KMS-11 (cell line): ENCODE measurements at regions not wholly inside any gene's neighbourhood (a gene's known extent, or its start where the extent isn't known, plus 50 kb on each side); places are given as distances from the start of the nearest gene placed in this dataset.

ENCODE experiments used
- H2AFZ ChIP-seq: fragments of 200-600 bp; sonication (generic); 2 replicates; pipeline ENCODE4 v1.6.1; 2016; ENCODE audit warnings: antibody characterized with exemption, mixed run types, low read depth
- H3K27ac ChIP-seq: fragments of 200-600 bp; sonication (generic); 2 replicates; pipeline ENCODE4 v1.6.1; 2016; ENCODE audit warnings: mild to moderate bottlenecking, mixed run types
- H3K27me3 ChIP-seq: fragments of 200-600 bp; sonication (generic); 2 replicates; pipeline ENCODE4 v1.6.1; 2017; ENCODE audit warnings: mild to moderate bottlenecking, low read depth, mixed run types, moderate library complexity; ENCODE audit not compliant: insufficient read depth
- H3K36me3 ChIP-seq: fragments of 200-600 bp; sonication (generic); 2 replicates; pipeline ENCODE4 v1.6.1; 2017; ENCODE audit warnings: mild to moderate bottlenecking, mixed run types; ENCODE audit not compliant: insufficient read depth
- H3K4me1 ChIP-seq: fragments of 200-600 bp; sonication (generic); 2 replicates; pipeline ENCODE4 v1.6.1; 2016; ENCODE audit warnings: mild to moderate bottlenecking, low read depth, mixed run types; ENCODE audit not compliant: poor library complexity, severe bottlenecking
- H3K4me2 ChIP-seq: fragments of 200-600 bp; sonication (generic); 2 replicates; pipeline ENCODE4 v1.7.0; 2016; ENCODE audit warnings: mild to moderate bottlenecking, mixed run types
- H3K4me3 ChIP-seq: fragments of 200-600 bp; sonication (generic); IDR thresholded peaks from 2 replicates; pipeline ENCODE4 v1.6.1; 2017; ENCODE audit warnings: low read depth, low read length, mixed read lengths; ENCODE audit not compliant: insufficient read depth
- H3K79me2 ChIP-seq: fragments of 200-600 bp; sonication (generic); 2 replicates; pipeline ENCODE4 v1.6.1; 2016; ENCODE audit warnings: low read depth, mixed run types; ENCODE audit not compliant: insufficient read depth
- H3K9ac ChIP-seq: fragments of 200-600 bp; sonication (generic); 2 replicates; pipeline ENCODE4 v1.6.1; 2016; ENCODE audit warnings: mild to moderate bottlenecking, mixed run types
- H4K20me1 ChIP-seq: fragments of 200-600 bp; sonication (generic); 2 replicates; pipeline ENCODE4 v1.6.1; 2016; ENCODE audit warnings: mild to moderate bottlenecking, mixed run types; ENCODE audit not compliant: insufficient read depth
- TF ChIP-seq, protein P1 (sequence below): fragments of 200-600 bp; sonication (generic); conservative IDR thresholded peaks from 2 replicates; pipeline ENCODE4 v1.6.1; 2017; ENCODE audit warnings: low read depth, mild to moderate bottlenecking, antibody characterized with exemption, low read length, moderate library complexity, mixed read lengths

DNA sequence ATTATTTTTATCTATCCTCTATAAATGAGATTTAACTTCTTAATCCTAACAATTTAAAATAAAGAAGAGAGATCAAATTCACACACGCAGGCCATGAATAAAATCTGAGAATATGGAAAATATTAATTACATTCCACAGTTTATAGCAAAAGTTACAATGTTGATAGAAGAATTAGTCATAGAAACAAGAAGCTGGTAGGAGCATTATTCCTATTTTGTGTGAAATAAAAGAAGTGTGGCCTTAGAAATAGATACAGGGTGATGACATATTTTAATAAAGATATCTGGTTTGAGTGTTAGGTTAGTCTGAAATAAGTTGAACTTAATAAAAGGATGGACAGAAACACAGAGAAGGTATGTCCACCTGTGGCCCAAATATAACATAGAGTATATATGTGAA is 790.4 kb upstream of the NUDT12 start:
- Histone ChIP-seq H3K9ac (no peak overlapping the region), H3K79me2 (no peaks in the 10 kb centered on the region), H3K27me3 (no peaks in the 10 kb centered on the region), H3K4me1 (no peaks in the 10 kb centered on the region), H3K36me3 (no peaks in the 10 kb centered on the region), H3K4me2 (no peak overlapping the region), H2AFZ (no peak overlapping the region), H3K4me3 (no peak overlapping the region), H4K20me1 (no peaks in the 10 kb centered on the region), H3K27ac (no peak overlapping the region)
- TF ChIP-seq, protein P1, sequence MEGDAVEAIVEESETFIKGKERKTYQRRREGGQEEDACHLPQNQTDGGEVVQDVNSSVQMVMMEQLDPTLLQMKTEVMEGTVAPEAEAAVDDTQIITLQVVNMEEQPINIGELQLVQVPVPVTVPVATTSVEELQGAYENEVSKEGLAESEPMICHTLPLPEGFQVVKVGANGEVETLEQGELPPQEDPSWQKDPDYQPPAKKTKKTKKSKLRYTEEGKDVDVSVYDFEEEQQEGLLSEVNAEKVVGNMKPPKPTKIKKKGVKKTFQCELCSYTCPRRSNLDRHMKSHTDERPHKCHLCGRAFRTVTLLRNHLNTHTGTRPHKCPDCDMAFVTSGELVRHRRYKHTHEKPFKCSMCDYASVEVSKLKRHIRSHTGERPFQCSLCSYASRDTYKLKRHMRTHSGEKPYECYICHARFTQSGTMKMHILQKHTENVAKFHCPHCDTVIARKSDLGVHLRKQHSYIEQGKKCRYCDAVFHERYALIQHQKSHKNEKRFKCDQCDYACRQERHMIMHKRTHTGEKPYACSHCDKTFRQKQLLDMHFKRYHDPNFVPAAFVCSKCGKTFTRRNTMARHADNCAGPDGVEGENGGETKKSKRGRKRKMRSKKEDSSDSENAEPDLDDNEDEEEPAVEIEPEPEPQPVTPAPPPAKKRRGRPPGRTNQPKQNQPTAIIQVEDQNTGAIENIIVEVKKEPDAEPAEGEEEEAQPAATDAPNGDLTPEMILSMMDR = no peak

DNA sequence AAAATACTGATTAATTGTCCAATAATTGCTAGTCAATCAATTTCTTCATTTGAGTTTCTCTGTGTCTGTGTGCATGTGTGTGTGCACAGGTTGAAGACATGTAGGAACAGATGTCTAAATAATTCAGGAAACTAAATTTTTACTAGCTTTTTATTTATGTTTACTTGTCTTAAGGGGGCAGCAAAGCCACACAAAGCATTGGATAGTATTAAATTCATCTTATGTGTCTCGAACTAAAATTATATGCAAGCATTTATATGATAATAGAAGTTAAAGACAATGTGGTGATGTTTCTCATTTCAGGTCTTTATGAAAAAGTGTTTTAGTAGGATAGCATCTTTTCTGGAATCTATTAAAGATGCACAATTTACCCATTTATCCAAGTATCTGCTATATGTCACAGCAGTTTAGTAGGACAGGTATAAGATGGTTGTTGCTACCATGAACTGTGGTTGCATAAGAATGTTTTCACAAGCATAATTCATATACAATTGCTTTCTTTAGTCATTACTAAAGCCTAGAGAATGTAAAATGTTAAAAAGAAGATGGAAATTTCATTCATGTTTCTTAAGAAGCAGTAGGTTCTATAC is 784.6 kb upstream of the NUDT12 start:
- no peaks in the 10 kb centered on the region for H3K36me3 ChIP-seq
- no peaks in the 10 kb centered on the region for H3K27me3 ChIP-seq
- no peaks in the 10 kb centered on the region for H3K79me2 ChIP-seq
- no peak overlapping the region for H3K9ac ChIP-seq
- H3K4me3 ChIP-seq = no peak overlapping the region
- H3K27ac ChIP-seq = no peak overlapping the region
- H3K4me1 ChIP-seq = no peaks in the 10 kb centered on the region
- H3K4me2 ChIP-seq = no peak overlapping the region
- TF ChIP-seq, protein P1 = no peak
- H2AFZ ChIP-seq = no peak overlapping the region
- H4K20me1 ChIP-seq = no peaks in the 10 kb centered on the region

DNA sequence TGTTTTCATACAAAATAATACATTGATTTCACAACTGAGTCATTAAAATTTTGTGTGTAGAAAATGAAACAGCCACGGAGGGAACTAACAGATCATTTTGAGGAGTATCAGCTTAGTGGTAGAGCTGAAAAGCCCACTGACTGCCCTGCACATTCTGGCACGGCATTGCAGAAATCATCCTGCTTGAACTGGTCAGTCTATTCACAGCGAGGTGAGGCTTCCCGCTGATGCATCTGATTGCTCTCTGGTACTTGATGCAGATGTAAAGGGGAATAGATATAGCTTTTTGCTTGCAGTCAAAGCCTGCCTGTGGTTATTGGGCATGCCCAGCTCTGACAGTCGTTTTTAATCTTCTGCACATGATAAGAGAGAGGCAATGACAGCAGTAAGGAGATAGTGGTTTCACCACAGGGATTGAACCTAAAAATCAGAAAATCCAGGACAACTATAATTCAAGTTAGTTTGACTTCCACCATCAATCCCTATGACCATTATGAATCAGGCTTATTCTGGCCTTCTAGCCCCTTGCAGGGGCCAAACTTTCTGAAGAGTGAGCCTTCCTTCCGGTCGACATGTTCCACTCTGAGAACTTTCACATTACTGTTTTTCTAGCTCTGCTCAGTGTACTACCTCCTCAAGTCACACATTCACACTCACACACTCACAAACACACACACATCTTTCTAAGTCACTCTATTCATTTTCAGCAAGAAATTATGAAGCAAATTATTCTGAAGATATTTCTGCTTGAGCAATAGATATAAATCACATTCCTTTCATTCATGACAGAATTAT is 782.8 kb upstream of the NUDT12 start:
- Histone ChIP-seq H3K4me3 (no peak overlapping the region), H4K20me1 (no peaks in the 10 kb centered on the region), H3K79me2 (no peaks in the 10 kb centered on the region), H3K36me3 (no peaks in the 10 kb centered on the region), H3K27me3 (no peaks in the 10 kb centered on the region), H3K4me2 (no peak overlapping the region), H2AFZ (no peak overlapping the region), H3K27ac (no peak overlapping the region), H3K9ac (no peak overlapping the region), H3K4me1 (no peaks in the 10 kb centered on the region)
- TF ChIP-seq, protein P1 = no peak

DNA sequence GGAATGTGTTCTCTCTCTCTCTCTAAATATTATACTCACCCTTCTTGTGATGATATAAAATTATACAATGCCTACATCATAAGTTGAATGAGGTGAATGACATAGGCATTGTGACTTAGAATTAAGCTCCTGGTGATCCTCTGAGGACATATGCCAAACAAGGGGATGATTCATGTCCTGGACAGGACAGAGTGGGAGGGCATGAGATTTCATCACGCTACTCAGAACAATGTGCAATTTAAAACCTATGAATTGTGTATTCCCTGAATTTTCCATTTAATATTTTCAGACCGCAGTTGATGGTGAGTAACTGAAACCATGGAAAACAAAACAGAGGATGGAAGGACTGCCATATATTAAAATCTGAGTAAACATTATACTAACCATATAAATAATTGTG is 782.2 kb upstream of the NUDT12 start:
- no peaks in the 10 kb centered on the region for H3K4me1 ChIP-seq
- no peak overlapping the region for H3K9ac ChIP-seq
- H3K27ac ChIP-seq = no peak overlapping the region
- no peaks in the 10 kb centered on the region for H3K27me3 ChIP-seq
- H3K4me2 ChIP-seq = no peak overlapping the region
- H2AFZ ChIP-seq = no peak overlapping the region
- no peaks in the 10 kb centered on the region for H4K20me1 ChIP-seq
- no peak overlapping the region for H3K4me3 ChIP-seq
- no peaks in the 10 kb centered on the region for H3K79me2 ChIP-seq
- TF ChIP-seq, protein P1 = no peak
- no peaks in the 10 kb centered on the region for H3K36me3 ChIP-seq
